A549 (cell line): ENCODE measurements at regions not wholly inside any gene's neighbourhood (a gene's known extent, or its start where the extent isn't known, plus 50 kb on each side); places are given as distances from the start of the nearest gene placed in this dataset.

ENCODE experiments used
- ATAC-seq, 2 experiments: fragments of 200-7000 bp in 1 of 2; fragments of >200 bp in 1 of 2; cut with Nextera tagmentation in 1 of 2; cut with Tn5 transposase in 1 of 2; 3 replicates each; pipeline versions ENCODE4 v1.8.0 to v1.9.1; 2018 to 2020; ENCODE audit warnings: mild to moderate bottlenecking in 1 of 2, moderate library complexity in 1 of 2
- CTCF ChIA-PET: fragments of 300-600 bp; sonication (Branson Sonifier 250); formaldehyde crosslinking; extraction: SDS; loops from one replicate; lab custom pipeline; 2021; ENCODE audit warnings: antibody characterized with exemption, inconsistent platforms; lab: Yijun Ruan, JAX
- POLR2A ChIA-PET: fragments of 350-600 bp; formaldehyde crosslinking; extraction: SDS; loops from one replicate; lab custom pipeline; 2021; ENCODE audit warnings: antibody characterized with exemption, inconsistent platforms; lab: Yijun Ruan, JAX
- DNase-seq, 2 experiments: peaks; one replicate each; pipeline versions ENCODE4 v3.0.0 to v3.0.0-alpha.2; 2011 to 2016; ENCODE audit warnings: low read depth in 1 of 2, low spot score in 1 of 2
- FAIRE-seq: peaks from 2 replicates; lab custom pipeline; 2011; peaks lifted over from hg19 to GRCh38; lab: Jason Lieb, UNC
- H3K27ac ChIP-seq, 2 experiments: fragments of >200 bp; sonication (Bioruptor Twin); formaldehyde crosslinking; 3 replicates each; pipeline ENCODE4 v1.5.1; 2016 to 2017
- H3K4me1 ChIP-seq: fragments of >200 bp; sonication (Bioruptor Twin); formaldehyde crosslinking; 3 replicates; pipeline ENCODE4 v1.6.1; 2016
- H3K4me2 ChIP-seq: fragments of >200 bp; sonication (Bioruptor Twin); formaldehyde crosslinking; 3 replicates; pipeline ENCODE4 v1.6.1; 2016
- H3K4me3 ChIP-seq: fragments of >200 bp; sonication (Bioruptor Twin); formaldehyde crosslinking; 3 replicates; pipeline ENCODE4 v1.5.1; 2016
- H3K9me3 ChIP-seq: fragments of >200 bp; sonication (Bioruptor Twin); formaldehyde crosslinking; 3 replicates; pipeline ENCODE4 v1.6.1; 2016
- ATOH8 ChIP-seq: fragments of 250-450 bp; sonication (Bioruptor Pico); IDR thresholded peaks from 2 replicates; pipeline ENCODE4 v1.5.0; 2020; ENCODE audit warnings: low read depth, mild to moderate bottlenecking, moderate library complexity
- BHLHE40 ChIP-seq: IDR thresholded peaks from 2 replicates; pipeline ENCODE4 v1.6.1; 2012; ENCODE audit warnings: low read depth, low read length, inconsistent platforms
- CBX2 ChIP-seq: fragments of 200-600 bp; sonication (generic); IDR thresholded peaks from 2 replicates; pipeline ENCODE4 v1.6.1; 2016; ENCODE audit warnings: low read depth, mild to moderate bottlenecking, borderline replicate concordance
- CEBPB ChIP-seq, 2 experiments: fragments of >200 bp in 1 of 2; sonication (Bioruptor Twin) in 1 of 2; formaldehyde crosslinking in 1 of 2; IDR thresholded peaks; 2 replicates each; pipeline ENCODE4 v1.6.1; 2012 to 2016
- CHD2 ChIP-seq: fragments of 150-350 bp; IDR thresholded peaks from 2 replicates; pipeline ENCODE4 v1.6.1; 2014; ENCODE audit warnings: low read length; ENCODE audit not compliant: partially characterized antibody
- ESRRA ChIP-seq: fragments of 150-350 bp; IDR thresholded peaks from 2 replicates; pipeline ENCODE4 v1.6.1; 2014; ENCODE audit warnings: mild to moderate bottlenecking, low read length, borderline replicate concordance
- FOSB ChIP-seq: fragments of 250-450 bp; sonication (Bioruptor Pico); IDR thresholded peaks from 2 replicates; pipeline ENCODE4 v1.5.0; 2020; ENCODE audit warnings: mild to moderate bottlenecking, moderate library complexity
- KDM5A ChIP-seq: fragments of 200-600 bp; sonication (generic); IDR thresholded peaks from 2 replicates; pipeline ENCODE4 v1.6.1; 2016; ENCODE audit warnings: antibody characterized with exemption, mild to moderate bottlenecking
- MAFK ChIP-seq: fragments of 450-650 bp; IDR thresholded peaks from 2 replicates; pipeline ENCODE4 v1.6.1; 2014; ENCODE audit not compliant: partially characterized antibody
- MAX ChIP-seq: IDR thresholded peaks from 2 replicates; pipeline ENCODE4 v1.6.1; 2012
- MAZ ChIP-seq: fragments of 150-350 bp; IDR thresholded peaks from 2 replicates; pipeline ENCODE4 v1.6.1; 2014; ENCODE audit warnings: antibody characterized with exemption, low read depth, low read length, borderline replicate concordance
- NR3C1 ChIP-seq: fragments of >200 bp; sonication (Bioruptor Twin); formaldehyde crosslinking; IDR thresholded peaks from 3 replicates; pipeline ENCODE4 v1.6.1; 2017
- PBX3 ChIP-seq: IDR thresholded peaks from 2 replicates; pipeline ENCODE4 v1.6.1; 2012
- PHF8 ChIP-seq: fragments of 200-600 bp; sonication (generic); IDR thresholded peaks from 2 replicates; pipeline ENCODE4 v1.6.1; 2016; ENCODE audit warnings: low read depth, mild to moderate bottlenecking, antibody characterized with exemption, moderate library complexity, borderline replicate concordance
- POLR2AphosphoS2 ChIP-seq: conservative IDR thresholded peaks from 2 replicates; pipeline ENCODE4 v1.6.1; 2012; ENCODE audit warnings: low read length, improper control_type of control experiment, inconsistent platforms
- RFX5 ChIP-seq: fragments of 450-650 bp; IDR thresholded peaks from 2 replicates; pipeline ENCODE4 v1.7.1; 2014; ENCODE audit warnings: antibody characterized with exemption, mild to moderate bottlenecking, moderate library complexity
- RNF2 ChIP-seq: fragments of 200-600 bp; sonication (generic); IDR thresholded peaks from 2 replicates; pipeline ENCODE4 v1.6.1; 2016; ENCODE audit warnings: low read depth, mild to moderate bottlenecking, antibody characterized with exemption, moderate library complexity, borderline replicate concordance
- SREBF2 ChIP-seq: fragments of 450-650 bp; IDR thresholded peaks from 2 replicates; pipeline ENCODE4 v1.6.1; 2014; ENCODE audit warnings: mild to moderate bottlenecking, moderate library complexity
- TFCP2L1 ChIP-seq: fragments of 250-450 bp; sonication (Bioruptor Pico); IDR thresholded peaks from 2 replicates; pipeline ENCODE4 v1.5.0; 2021; ENCODE audit warnings: mild to moderate bottlenecking
- TP53 ChIP-seq: fragments of 250-450 bp; sonication (Bioruptor Pico); IDR thresholded peaks from 2 replicates; pipeline ENCODE4 v1.5.0; 2021; ENCODE audit warnings: mild to moderate bottlenecking, moderate library complexity
- ZC3H11A ChIP-seq: fragments of 450-650 bp; IDR thresholded peaks from 2 replicates; pipeline ENCODE4 v1.6.1; 2014; ENCODE audit warnings: antibody characterized with exemption, mild to moderate bottlenecking
- ZNF302 ChIP-seq: fragments of 250-450 bp; sonication (Bioruptor Pico); IDR thresholded peaks from 2 replicates; pipeline ENCODE4 v1.9.0; 2021; ENCODE audit warnings: inconsistent platforms, mild to moderate bottlenecking, moderate library complexity
- WGBS: methylation state at CpG from one replicate; pipeline ENCODE4 v1.1.6; 2017; ENCODE audit errors: missing lambda C conversion rate; 5-methylcytosine and 5-hydroxymethylcytosine counted together
- TF ChIP-seq, protein P1 (sequence below): IDR thresholded peaks from 2 replicates; pipeline ENCODE4 v1.6.1; 2012; ENCODE audit warnings: low read depth, borderline replicate concordance
- TF ChIP-seq, protein P2 (sequence below): fragments of 150-350 bp; IDR thresholded peaks from 2 replicates; pipeline ENCODE4 v1.6.1; 2014; ENCODE audit warnings: low read depth, mild to moderate bottlenecking, low read length
- TF ChIP-seq, protein P3 (sequence below): fragments of >200 bp; sonication (Bioruptor Twin); formaldehyde crosslinking; IDR thresholded peaks from 2 replicates; pipeline ENCODE4 v1.6.1; 2016

DNA sequence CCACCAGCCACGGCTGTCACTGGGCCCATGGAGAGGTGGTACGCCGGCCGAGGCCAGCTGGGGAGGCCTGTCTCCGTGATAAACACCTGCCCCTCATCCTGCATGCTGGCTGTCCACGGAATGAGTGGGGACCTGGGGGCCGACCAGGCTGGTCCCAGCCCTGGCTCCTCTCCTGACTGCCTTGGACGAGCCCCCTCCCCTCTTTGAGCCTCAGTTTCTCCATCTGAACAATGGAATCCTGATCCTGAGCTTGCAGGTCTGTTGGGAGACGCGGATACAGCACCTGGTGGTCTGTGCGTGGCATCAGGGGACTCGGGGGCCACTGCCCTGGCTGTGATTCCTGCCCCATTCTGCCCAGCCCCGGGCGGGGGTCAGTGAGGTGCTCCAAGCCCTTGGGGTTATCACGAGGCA is 109.9 kb downstream of the MICALL2 start:
- CTCF ChIA-PET, result interaction anchor here (1.6 kb wide), 1 partner anchor 156 kb away, joined by 4 read pairs; no protein-coding TSS in a partner anchor
- POLR2A ChIA-PET, result no interaction called here
- no peaks in the 10 kb centered on the region for H3K9me3 ChIP-seq
- ATAC-seq (no peak), DNase-seq (no peak), FAIRE-seq (no peak)
- H3K4me2 ChIP-seq, result no peak overlapping the region
- 44% methylated on average over 11 of the region's 15 CpGs for WGBS
- TF ChIP-seq, protein P1, sequence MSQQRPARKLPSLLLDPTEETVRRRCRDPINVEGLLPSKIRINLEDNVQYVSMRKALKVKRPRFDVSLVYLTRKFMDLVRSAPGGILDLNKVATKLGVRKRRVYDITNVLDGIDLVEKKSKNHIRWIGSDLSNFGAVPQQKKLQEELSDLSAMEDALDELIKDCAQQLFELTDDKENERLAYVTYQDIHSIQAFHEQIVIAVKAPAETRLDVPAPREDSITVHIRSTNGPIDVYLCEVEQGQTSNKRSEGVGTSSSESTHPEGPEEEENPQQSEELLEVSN, result no peak
- TF ChIP-seq CBX2, result no peak
- no peak for TF ChIP-seq BHLHE40
- TF ChIP-seq KDM5A, result no peak
- no peak for TF ChIP-seq TFCP2L1 (CRISPR knock-in tag)
- TF ChIP-seq SREBF2, result no peak
- TF ChIP-seq, protein P2, sequence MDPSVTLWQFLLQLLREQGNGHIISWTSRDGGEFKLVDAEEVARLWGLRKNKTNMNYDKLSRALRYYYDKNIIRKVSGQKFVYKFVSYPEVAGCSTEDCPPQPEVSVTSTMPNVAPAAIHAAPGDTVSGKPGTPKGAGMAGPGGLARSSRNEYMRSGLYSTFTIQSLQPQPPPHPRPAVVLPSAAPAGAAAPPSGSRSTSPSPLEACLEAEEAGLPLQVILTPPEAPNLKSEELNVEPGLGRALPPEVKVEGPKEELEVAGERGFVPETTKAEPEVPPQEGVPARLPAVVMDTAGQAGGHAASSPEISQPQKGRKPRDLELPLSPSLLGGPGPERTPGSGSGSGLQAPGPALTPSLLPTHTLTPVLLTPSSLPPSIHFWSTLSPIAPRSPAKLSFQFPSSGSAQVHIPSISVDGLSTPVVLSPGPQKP, result no peak
- TF ChIP-seq PBX3, result no peak
- TF ChIP-seq, protein P3, sequence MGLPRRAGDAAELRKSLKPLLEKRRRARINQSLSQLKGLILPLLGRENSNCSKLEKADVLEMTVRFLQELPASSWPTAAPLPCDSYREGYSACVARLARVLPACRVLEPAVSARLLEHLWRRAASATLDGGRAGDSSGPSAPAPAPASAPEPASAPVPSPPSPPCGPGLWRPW, result no peak
- TF ChIP-seq RFX5, result no peak
- no peak for TF ChIP-seq MAZ
- TF ChIP-seq CEBPB (IDR thresholded peaks at IDR 0.05), result no peak
- no peak for TF ChIP-seq RNF2
- TF ChIP-seq CHD2, result no peak
- H3K4me3 ChIP-seq, result no peak overlapping the region
- H3K27ac ChIP-seq, result no peak overlapping the region
- H3K4me1 ChIP-seq, result no peaks in the 10 kb centered on the region

GRCh38 chr7:1351881-1352625 is 107.2 kb downstream of the MICALL2 start:
- DNase-seq (no peak), FAIRE-seq (no peak), ATAC-seq (no peak)
- Histone ChIP-seq H3K27ac (no peak overlapping the region), H3K9me3 (no peaks in the 10 kb centered on the region), H3K4me3 (no peak overlapping the region), H3K4me2 (no peak overlapping the region), H3K4me1 (peaks cover 11% of the 10 kb centered on the region; the same call in 2 of the 3 replicates)
- ChIA-PET CTCF (interaction anchor here (1.4 kb wide), 2 partner anchors 127 to 159 kb away, joined by 4 to 5 read pairs; no protein-coding TSS in a partner anchor), POLR2A (no interaction called here)
- 74% methylated on average over 18 of the region's 30 CpGs for WGBS
- TF ChIP-seq ATOH8 (CRISPR knock-in tag), result no peak
- TF ChIP-seq CBX2, result no peak
- no peak for TF ChIP-seq PHF8
- no peak for TF ChIP-seq RFX5
- TF ChIP-seq MAFK, result no peak
- no peak for TF ChIP-seq NR3C1
- TF ChIP-seq ZNF302 (CRISPR knock-in tag), result no peak
- no peak for TF ChIP-seq POLR2AphosphoS2
- no peak for TF ChIP-seq MAX
- TF ChIP-seq ESRRA, result no peak
- TF ChIP-seq ZC3H11A, result no peak
- TF ChIP-seq CEBPB (IDR thresholded peaks at IDR 0.05), result no peak
- no peak for TF ChIP-seq FOSB (CRISPR knock-in tag)
- no peak for TF ChIP-seq TP53
